Kidney (tissue), 13 donors: ENCODE measurements at regions not wholly inside any gene's neighbourhood (a gene's known extent, or its start where the extent isn't known, plus 50 kb on each side); places are given as distances from the start of the nearest gene placed in this dataset.

ENCODE experiments used
- DNase-seq, 5 donors: peaks; one replicate each; pipeline ENCODE4 v3.0.0-alpha.2; 2013 to 2020
- FAIRE-seq: peaks from 2 replicates; lab custom pipeline; 2012; peaks lifted over from hg19 to GRCh38; lab: Jason Lieb, UNC
- H3K27ac ChIP-seq, 2 donors: one replicate each; pipeline ENCODE4 v1.7.0; 2013; ENCODE audit warnings: low read depth in 2 of 2, low read length in 2 of 2, inconsistent platforms in 1 of 2
- H3K27me3 ChIP-seq: one replicate; pipeline ENCODE4 v1.7.1; 2013; ENCODE audit warnings: low read length, inconsistent platforms; ENCODE audit not compliant: control insufficient read depth, insufficient read depth
- H3K36me3 ChIP-seq, 3 donors: one replicate each; pipeline versions ENCODE4 v1.7.0 to v1.7.1; 2013; ENCODE audit warnings: low read length in 3 of 3, control low read depth in 1 of 3, inconsistent platforms in 1 of 3; ENCODE audit not compliant: insufficient read depth in 3 of 3, control insufficient read depth in 2 of 3
- H3K4me1 ChIP-seq, 3 donors: one replicate each; pipeline versions ENCODE4 v1.7.0 to v1.7.1; 2013; ENCODE audit warnings: low read length in 3 of 3, inconsistent platforms in 1 of 3, low read depth in 1 of 3; ENCODE audit not compliant: control insufficient read depth in 2 of 3, insufficient read depth in 2 of 3
- H3K4me3 ChIP-seq, 3 donors: one replicate each; pipeline versions ENCODE4 v1.7.0 to v1.8.1; 2013; ENCODE audit warnings: low read length in 3 of 3, control low read depth in 1 of 3, inconsistent platforms in 1 of 3
- H3K9ac ChIP-seq, 3 donors: one replicate each; pipeline versions ENCODE4 v1.7.0 to v1.7.1; 2013; ENCODE audit warnings: low read length in 3 of 3, control low read depth in 1 of 3, inconsistent platforms in 1 of 3
- H3K9me3 ChIP-seq, 3 donors: one replicate each; pipeline versions ENCODE4 v1.7.0 to v1.7.1; 2013; ENCODE audit warnings: low read length in 3 of 3, control low read depth in 1 of 3, inconsistent platforms in 1 of 3; ENCODE audit not compliant: control insufficient read depth in 2 of 3, insufficient read depth in 1 of 3
- intact Hi-C: fragments of 100-400 bp; cut with DNase I; formaldehyde crosslinking; loops from one replicate; pipeline ENCODE4 v1.11.1; 2022
- TF ChIP-seq, protein P1 (sequence below): IDR thresholded peaks from 3 replicates; pipeline ENCODE4 v1.5.1; 2012; ENCODE audit warnings: mild to moderate bottlenecking, moderate library complexity, borderline replicate concordance; ENCODE audit not compliant: insufficient read depth; ENCODE audit errors: extremely low read depth
- donor health status: control.
- donor health status: control.
- donor health status: control.
- donor health status: control.
- donor health status: control.
- donor health status: DM: yes; HTN: yes; CAD: no.
- donor health status: Normal renal cell carcinoma (clear cell type).

DNA sequence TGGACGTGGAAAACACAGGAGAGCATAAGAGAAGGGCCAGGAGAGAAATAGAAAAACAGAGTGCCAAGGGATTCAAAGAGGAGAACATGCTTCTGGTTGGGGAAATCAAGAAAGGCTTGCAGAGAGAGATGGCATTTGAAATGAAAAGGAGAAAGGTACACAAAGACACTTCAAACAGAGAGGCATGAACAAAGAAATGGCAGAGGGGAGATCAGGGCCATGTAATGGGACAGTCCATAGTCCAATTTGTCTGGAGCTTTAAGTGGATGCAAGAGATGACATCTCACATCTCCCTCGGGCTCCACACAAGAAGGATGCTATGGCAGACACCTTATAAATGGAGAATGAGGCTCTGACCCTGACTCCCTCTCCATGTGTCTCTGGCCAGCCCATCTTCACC, 331.1 kb downstream of the MLLT3 start:
- H3K27me3 ChIP-seq: no peaks in the 10 kb centered on the region
- H3K4me1 ChIP-seq: no peaks in the 10 kb centered on the region
- H3K4me3 ChIP-seq: no peak overlapping the region
- H3K36me3 ChIP-seq: no peaks in the 10 kb centered on the region
- no peaks in the 10 kb centered on the region for H3K9me3 ChIP-seq
- DNase-seq: no peak
- no peak overlapping the region for H3K27ac ChIP-seq
- no peak overlapping the region for H3K9ac ChIP-seq
- TF ChIP-seq, protein P1, sequence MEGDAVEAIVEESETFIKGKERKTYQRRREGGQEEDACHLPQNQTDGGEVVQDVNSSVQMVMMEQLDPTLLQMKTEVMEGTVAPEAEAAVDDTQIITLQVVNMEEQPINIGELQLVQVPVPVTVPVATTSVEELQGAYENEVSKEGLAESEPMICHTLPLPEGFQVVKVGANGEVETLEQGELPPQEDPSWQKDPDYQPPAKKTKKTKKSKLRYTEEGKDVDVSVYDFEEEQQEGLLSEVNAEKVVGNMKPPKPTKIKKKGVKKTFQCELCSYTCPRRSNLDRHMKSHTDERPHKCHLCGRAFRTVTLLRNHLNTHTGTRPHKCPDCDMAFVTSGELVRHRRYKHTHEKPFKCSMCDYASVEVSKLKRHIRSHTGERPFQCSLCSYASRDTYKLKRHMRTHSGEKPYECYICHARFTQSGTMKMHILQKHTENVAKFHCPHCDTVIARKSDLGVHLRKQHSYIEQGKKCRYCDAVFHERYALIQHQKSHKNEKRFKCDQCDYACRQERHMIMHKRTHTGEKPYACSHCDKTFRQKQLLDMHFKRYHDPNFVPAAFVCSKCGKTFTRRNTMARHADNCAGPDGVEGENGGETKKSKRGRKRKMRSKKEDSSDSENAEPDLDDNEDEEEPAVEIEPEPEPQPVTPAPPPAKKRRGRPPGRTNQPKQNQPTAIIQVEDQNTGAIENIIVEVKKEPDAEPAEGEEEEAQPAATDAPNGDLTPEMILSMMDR: no peak
- FAIRE-seq: no peak
- intact Hi-C loops: no loop called here

DNA sequence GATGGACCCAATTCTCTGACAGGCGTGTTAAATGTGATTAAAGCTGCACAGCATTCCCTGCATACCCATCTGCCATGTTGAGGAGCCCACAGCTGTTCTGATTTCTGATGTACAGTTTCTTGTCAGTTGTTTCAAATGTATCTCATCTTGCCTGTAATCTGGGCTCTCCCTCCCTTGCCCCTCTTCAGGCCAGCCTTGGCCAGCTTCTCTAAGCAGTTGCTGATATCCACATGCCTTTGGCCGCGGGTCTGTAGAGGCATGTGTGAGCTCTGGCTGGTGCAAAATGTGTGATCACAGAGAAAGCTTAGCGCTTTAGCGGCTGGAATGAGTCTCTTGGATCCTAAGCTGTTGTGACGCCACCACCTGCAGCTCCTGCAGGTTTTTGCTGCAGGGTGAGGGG, 332.0 kb downstream of the MLLT3 start:
- no peak for FAIRE-seq
- H3K27ac ChIP-seq: no peak overlapping the region
- no peak for DNase-seq

DNA sequence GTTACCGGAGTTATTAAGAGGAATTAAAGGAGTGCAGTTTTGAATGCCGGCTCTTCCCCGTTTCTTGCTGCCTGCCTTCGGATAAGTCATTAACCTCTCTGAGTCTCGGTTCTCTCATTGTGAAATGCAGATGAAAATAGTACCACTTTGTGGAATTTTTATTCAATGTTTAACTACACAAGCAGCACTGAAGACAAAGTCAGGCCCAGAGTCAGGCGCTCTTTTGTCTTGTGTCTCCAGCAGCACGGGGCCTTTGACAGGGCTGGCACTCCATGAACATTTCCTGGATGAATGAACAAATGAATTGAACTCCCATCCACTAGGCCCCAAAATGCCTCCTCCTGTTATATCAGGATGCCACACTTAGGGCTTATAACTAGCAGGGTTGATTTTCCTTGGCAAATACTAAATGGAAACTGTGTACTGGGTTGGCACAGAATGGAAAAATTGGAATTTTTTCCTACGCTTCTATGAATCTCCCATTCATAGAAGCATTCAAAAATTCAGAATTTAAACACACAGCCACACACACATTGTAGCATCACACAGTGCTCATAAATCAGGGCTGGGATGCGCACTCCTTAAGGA, 332.8 kb downstream of the MLLT3 start:
- no peak overlapping the region for H3K9ac ChIP-seq
- no peak overlapping the region for H3K4me3 ChIP-seq
- no peaks in the 10 kb centered on the region for H3K27me3 ChIP-seq
- DNase-seq: peak in 1 of 5 donors; percentile 18
- TF ChIP-seq, protein P1: no peak
- H3K9me3 ChIP-seq: no peaks in the 10 kb centered on the region
- H3K27ac ChIP-seq: no peak overlapping the region
- no peaks in the 10 kb centered on the region for H3K36me3 ChIP-seq
- FAIRE-seq: no peak
- H3K4me1 ChIP-seq: no peaks in the 10 kb centered on the region
- intact Hi-C loops: no loop called here

More for the DNA sequence above, 332.0 kb downstream of the MLLT3 start:
- no peak overlapping the region for H3K9ac ChIP-seq
- intact Hi-C loops: no loop called here
- no peaks in the 10 kb centered on the region for H3K4me1 ChIP-seq
- H3K9me3 ChIP-seq: no peaks in the 10 kb centered on the region
- TF ChIP-seq, protein P1: no peak
- H3K4me3 ChIP-seq: no peak overlapping the region
- no peaks in the 10 kb centered on the region for H3K36me3 ChIP-seq
- H3K27me3 ChIP-seq: no peaks in the 10 kb centered on the region

DNA sequence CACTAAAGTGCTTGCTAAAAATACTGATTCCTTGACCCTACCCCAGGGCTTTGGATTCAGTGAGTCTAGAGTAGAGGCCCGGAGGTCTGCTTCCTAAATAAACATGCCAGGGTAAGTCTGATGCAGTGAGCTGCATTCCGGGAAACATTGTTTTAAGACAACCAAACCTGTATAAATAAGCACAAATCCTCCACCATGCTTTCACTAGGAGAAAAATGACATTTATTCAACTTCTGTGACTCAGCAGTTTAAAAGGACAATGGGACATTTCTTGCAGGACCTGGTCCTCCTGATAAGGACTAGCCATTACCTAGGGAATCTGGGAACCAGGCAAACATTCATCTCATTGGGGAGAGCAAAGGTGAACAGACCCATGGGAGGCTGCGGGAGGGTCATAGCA, 335.3 kb downstream of the MLLT3 start:
- Histone ChIP-seq H3K9ac (no peak overlapping the region), H3K4me1 (no peaks in the 10 kb centered on the region), H3K4me3 (no peak overlapping the region), H3K27ac (no peak overlapping the region), H3K36me3 (no peaks in the 10 kb centered on the region), H3K9me3 (no peaks in the 10 kb centered on the region), H3K27me3 (no peaks in the 10 kb centered on the region)
- TF ChIP-seq, protein P1: no peak
- intact Hi-C loops: no loop called here
- FAIRE-seq (no peak), DNase-seq (no peak)
